ENCODE measurements at regions not wholly inside any gene's neighbourhood (a gene's known extent, or its start where the extent isn't known, plus 50 kb on each side); places are given as distances from the start of the nearest gene placed in this dataset.

GRCh38 chr1:206420471-206420870 is 49.8 kb upstream of the IKBKE start:
- Histone ChIP-seq H3K36me3 (peaks cover 0 to 80% of the 10 kb centered on the region in 2 donors), H3K27me3 (no peaks in the 10 kb centered on the region), H3K4me1 (peaks cover 0 to 6% of the 10 kb centered on the region in 2 donors), H3K4me3 (no peak overlapping the region), H3K27ac (no peak overlapping the region), H3K9me3 (no peaks in the 10 kb centered on the region)
- ATAC-seq (no peak), DNase-seq (no peak)
- TF ChIP-seq CTCF (IDR thresholded peaks at IDR 0.05), result no peak
- intact Hi-C loops (cut with DNase I), result no loop called here
